HG03460 (cell line): ENCODE measurements at regions not wholly inside any gene's neighbourhood (a gene's known extent, or its start where the extent isn't known, plus 50 kb on each side); places are given as distances from the start of the nearest gene placed in this dataset.
"Not testable (repeated sequence)": the region's sequence is repeated elsewhere in the genome, so short reads cannot be mapped to it uniquely, and the experiment has no call there.

Source experiments
- ATAC-seq: cut with Tn5 transposase; IDR thresholded peaks from one replicate; pipeline ENCODE4 v1.9.1; 2021; ENCODE audit not compliant: unreplicated experiment

DNA sequence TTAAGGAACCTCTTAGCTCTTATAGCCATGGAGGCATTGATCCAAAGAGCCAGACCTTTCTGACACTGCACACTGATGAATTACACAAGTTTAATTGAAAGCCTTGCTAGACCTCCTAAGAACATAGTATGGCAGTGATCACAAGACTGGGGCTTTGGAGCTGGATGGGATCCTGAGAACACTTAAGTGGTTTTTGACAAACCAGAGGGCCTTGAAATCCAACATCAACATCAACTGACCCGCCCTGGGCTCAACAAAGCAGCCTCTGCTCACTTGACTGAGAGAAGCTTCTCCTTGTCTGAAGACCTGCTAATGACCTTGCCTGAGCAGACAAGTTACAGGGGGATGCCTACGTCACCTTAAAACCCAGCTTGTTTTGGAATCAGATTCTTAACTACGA, 257.6 kb downstream of the KLF13 start:
- ATAC-seq = no peak

DNA sequence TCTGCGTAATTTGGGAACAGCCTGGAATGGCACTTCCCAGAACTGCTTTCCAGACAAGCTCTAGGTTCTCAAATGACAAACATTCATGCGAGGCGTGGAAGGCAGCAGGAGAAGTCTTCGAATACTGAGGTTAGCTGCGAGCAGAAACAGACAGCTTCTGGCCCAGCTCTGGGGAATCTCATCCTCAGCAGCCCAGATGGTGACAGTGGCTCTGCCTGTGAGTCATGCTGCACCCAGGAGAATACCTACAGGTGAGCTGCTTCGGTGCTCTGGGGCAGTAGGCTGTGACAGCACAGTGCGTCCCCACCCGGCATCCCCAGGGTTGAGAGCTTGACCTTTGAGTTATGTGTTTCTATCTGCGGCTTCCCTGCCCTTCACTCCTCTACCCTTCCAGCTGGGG, 258.6 kb downstream of the KLF13 start:
- ATAC-seq = no peak

DNA sequence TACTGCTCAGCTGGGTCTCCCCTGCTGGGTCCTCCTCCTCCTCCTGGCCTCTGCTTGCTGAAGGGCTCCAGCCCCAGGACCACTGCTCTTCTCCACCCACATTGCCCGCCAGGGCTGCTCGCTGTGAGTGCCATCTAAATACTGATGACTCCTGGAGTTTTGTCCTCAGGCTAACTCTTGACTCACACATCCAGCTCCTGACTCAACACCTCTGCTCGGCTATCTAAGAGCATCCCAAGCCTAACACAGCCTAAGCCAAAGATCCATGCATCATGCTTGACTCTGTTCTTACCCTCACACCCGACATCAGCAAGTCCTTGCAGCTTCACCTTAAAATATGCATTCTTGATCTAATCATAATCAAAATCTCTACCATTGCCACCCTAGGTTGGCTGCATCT, 260.2 kb downstream of the KLF13 start:
- ATAC-seq = no peak

DNA sequence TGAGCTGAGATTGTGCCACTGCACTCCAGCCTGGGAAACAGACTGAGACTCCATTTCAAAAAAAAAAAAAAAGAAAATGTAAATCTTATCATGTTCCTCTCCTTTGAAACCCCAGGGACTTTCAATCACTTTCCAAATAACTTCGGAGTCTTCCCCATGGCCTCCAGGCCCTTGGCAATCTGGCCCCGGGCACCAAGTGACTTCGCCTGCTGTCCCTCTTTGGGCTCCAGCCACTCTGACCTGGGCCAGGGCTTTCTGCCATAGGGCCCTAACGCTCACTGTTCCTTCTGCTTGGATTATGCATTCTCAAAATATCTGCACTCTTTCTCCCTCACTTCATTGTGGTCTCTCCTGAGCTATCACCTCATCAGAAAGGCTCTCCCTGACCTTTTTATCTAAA, 260.9 kb downstream of the KLF13 start:
- no peak for ATAC-seq

DNA sequence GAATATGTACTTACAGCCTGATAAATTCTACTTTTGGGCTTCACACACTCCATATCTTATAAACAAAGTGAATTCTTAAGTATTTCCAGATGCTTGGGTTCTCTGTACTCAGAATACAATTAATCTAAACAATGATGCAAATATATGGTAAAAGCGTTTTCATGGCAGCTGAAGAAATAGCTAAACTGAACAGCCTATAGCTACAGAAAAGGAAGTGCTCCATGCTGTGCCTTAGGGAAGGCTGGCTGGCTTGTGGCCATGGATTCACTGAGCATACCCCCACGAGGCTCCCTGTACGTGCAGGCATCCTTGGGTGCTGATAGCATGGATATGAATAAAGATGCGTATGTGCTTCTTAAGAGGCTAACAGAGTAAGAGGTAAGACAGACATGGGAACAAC, 264.0 kb downstream of the KLF13 start:
- ATAC-seq = no peak

DNA sequence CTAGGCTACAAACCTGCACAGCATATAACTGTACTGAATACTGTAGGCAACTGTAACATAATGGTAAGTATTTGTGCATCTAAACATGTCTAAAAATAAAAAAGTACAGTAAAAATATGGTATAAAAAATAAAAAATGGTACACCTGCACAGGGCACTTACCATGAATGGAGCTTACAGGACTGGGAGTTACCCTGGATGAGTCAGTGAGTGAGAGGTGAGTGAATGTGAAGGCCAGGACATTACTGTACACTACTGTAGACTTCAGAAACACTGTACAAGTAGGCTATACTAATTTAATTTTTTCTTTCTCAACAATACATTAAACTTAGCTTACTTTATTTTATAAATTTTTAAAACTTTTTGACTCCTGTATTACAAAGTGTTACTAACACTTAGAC, 265.3 kb downstream of the KLF13 start:
- ATAC-seq = no peak

DNA sequence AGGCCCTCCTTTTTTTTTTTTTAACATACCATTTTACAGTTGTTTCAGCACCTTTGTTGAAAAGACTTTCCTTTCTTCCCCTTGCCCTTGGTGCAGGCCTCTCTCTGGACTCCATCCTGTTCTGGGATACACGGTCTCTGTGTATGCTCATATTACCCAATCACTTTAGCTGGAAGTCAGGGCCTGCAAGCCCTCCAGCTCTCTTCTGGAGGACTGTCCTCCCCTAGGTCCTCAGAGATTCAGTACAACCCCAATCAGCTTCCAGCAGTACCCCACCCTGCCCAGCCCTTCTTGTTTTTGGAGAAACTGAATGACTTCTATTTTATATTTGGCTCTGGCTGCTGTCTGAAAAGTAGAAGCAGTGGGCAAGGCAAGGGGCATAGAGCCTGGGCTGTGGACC, 270.8 kb downstream of the KLF13 start:
- ATAC-seq = no peak

DNA sequence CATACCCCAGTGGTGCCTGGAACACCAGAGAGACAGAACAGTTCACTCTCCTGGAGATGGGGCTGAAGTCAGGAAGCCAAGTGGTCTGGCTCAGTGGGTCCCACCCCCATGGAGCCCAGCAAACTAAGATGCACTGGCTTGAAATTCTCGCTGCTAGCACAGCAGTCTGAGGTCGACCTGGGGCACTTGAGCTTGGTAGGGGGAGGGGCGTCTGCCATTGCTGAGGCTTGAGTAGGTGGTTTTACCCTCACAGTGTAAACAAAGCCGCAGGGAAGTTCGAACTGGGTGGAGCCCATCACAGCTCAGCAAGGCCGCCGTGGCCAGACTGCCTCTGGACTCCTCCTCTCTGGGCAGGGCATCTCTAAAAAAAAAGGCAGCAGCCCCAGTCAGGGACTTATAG, 272.0 kb downstream of the KLF13 start:
- ATAC-seq = no peak

DNA sequence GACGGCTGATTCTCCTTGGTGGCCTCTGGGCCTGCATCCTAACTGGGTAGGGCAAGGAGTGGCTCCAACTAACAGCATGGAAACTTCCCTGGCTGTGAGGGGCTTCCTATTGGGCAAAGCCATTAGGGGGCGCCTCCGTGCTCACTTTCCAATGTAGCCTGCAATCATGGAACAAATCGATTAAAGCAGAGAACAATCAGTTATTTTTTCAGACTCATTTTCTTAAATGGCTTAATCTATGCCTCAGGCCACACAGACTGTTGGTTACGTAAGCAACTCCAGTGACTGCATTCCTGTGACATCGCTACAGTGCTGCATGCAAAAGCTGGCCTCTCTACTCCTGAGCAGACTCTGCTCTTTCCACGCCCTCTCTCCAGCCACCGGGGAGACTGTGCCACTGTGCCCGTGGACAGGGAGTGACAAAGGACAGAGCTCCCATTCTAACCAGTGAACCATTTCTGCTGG, 278.9 kb downstream of the KLF13 start:
- ATAC-seq = no peak

DNA sequence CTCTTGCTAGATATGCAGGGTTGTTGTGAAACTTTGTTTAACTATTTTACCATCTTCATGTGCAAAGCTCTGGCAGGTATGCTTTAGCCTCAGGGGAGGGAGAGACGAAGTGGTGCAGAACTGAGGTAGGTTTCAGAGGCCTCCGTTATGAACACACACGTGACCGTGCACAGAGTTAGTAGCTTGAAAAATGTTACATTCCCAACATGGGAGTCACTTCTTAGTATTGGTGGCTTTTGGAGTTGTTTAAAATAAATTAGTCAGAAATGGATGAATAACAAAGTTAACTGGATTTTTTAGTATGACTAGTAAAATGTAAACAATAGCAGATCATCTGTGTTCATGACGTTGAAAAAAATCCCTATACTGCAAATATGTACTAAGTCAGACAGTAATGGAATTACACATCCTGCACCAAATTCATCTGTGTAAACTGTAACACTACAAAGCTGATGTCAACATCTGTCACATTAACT, 279.6 kb downstream of the KLF13 start:
- ATAC-seq = no peak

DNA sequence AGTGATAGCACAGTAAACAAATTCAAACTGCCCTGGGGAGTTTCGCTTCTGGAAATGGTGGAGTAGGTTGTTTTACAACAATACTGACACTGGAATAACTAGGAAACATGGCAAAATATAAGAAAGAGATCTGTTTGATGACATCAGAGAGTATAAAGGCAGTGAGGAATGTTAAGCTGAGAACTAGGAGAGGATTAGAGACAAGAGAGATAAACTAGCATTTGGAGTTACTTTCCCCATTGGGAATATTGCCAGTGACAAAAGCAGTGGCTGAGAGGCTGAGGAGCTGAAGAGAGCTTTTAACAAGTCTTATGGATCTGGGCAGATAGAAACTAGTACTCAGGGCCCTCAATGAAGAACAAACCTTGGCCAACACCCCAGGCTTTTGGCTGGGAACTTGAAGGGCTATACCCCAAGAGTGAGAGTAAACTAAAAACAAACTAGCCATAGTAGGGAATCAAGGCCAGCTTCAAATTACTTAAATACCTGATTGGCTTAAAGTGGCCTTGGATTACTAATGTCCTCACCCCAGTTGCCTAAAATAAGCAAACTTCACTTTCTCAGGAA, 280.4 kb downstream of the KLF13 start:
- no peak for ATAC-seq

DNA sequence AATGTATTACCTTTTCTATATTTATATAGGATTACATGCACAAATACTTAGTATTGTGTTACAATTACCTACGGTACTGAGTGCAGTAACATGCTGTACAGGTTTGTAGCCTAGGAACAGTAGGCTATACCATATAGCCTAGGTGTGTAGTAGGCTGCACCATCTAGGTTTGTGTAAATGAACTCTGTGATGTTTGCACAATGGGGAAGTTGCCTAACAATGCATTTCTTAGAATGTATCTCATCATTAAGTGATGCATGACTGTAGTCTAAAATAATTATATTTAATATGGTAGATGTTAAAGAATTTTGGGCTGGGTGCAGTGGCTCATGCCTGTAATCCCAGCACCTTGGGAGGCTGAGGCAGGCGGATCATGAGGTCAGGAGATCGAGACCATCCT, 281.0 kb downstream of the KLF13 start:
- no peak for ATAC-seq

DNA sequence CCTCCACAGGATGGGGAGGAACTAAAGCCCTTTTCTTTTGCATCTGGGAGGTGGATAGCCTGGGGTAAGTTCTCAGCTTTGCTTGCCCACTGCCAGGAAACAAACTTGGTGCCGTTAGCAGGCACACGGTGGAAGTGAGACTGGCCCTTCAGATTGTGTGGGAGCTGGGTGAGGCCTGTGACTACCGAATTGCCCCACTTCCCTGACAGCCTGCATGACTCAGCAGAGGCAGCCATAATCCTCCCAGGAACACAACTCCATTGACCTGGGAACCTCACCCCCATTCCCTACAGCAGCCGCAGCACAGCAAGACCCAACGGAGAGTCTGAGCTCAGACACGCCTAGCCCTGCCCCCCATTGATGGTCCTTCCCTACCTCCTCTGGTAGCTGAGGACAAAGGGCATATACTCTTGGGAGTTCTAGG, 282.6 kb downstream of the KLF13 start:
- no peak for ATAC-seq

DNA sequence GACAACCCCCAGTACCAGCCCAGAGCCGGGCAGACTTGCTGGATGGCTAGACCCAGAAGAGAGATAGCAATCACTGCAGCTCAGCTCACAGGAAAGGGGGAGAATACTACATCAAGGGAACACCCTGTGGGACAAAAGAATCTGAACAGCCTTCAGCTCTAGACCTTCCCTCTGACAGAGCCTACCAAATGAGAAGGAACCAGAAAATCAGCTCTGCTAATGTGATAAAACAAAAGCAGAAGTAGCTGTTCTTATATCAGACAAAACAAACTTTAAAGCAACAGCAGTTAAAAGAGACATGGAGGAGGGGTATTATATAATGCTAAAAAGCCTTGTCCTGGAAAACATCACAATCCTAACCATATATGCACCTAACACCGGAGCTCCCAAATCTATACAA, 283.3 kb downstream of the KLF13 start:
- no peak for ATAC-seq

DNA sequence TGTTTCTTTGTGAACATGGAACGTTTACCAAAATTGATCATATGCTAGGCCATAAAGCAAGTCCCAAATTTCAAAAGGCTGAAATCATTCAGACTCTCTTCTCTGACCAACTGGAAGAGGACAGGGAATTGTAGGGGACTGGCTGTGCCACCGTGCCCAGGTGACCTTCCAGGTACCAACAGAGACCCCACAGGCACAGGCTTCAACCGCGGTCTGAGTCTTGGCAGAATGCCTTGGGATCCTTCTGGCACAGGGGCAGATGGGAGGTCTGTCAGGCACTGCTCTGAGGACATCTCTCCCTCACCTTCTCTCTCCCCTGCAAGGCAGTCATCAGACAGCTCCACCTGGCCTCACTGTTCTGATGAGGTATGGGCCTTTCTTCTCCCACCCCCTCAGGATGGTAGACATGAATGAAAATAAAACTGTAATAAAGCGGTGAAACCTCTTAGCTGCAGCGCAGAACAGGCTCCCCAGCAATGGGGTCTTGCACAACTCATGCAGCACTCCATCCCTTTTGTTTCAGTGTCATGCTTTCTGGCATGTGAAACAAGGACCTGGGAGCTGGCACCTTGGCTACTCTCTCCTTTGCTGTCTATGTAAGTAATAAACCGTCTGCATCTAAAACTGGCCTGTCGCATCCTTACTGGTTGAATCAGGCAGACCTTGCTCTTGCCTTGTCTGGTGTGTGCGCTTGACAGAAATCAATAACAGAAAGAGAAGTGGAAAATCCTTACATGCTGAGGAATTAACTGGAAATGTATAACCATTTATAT, 289.2 kb downstream of the KLF13 start:
- ATAC-seq = no peak

DNA sequence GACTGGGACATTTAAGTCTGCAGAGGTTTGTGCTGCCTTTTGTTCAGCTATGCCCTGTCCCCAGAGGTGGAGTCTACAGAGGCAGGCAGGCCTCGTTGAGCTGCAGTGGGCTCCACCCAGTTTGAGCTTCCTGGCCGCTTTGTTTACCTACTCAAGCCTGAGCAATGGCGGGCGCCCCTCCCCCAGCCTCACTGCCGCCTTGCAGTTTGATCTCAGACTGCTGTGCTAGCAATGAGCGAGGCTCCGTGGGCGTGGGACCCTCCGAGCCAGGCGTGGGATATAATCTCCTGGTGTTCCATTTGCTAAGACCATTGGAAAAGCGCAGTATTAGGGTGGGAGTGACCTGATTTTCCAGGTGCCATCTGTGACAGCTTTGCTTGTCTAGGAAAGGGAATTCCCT, 296.7 kb downstream of the KLF13 start:
- not testable (repeated sequence) for ATAC-seq

DNA sequence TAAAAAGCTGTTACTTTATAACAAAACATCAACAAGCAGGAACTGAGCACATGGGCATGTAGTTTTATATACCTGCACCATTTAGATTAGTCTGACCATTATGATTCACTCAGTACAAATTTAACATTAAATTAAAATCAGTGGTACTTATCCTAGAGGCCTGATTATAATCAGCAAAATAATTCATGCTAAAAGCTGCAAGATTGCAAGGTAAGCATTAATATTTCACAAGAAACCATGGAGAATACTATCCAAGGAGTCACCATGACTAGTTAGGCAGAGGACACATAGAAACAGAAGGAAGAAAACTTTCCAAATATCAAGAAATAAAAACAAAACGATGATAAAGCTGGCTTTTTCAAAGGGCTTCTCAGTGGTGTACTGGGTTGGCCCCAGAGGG, 297.5 kb downstream of the KLF13 start:
- not testable (repeated sequence) for ATAC-seq

DNA sequence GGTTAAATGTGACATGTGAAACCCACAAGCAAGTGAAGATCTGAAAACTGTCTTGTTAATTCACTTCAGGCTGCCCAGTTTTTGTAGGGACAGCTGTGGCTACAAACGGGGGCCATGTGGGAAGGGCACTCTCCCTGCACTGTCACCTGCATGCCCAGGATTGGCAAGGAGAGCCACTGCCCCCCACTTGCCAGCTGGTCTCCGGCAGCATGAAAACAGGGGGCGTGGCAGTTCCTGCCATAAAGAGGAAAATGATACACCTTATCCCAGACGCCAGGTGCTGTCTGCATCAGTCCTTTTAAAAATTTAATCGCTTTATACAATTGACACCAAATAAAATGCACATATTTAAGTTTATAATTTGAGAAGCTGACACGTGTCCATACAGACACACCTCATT, 309.1 kb downstream of the KLF13 start:
- not testable (repeated sequence) for ATAC-seq

DNA sequence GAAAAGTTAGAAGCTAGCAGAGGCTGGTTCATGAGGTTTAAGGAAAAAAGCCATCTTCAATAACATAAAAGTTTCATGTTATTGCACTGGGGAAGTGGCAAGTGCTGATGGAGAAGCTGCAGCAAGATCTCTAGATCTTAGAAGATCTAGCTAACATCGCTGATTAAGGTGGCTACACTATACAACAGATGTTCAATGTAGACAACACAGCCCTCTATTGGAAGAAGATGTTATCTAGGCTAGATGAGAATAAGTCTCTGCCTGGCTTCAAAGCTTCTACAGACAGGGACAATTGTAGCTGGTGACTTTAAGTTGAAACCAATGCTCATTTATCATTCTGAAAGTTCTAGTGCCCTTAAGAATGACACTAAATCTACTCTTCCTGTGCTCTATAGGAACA, 310.3 kb downstream of the KLF13 start:
- not testable (repeated sequence) for ATAC-seq

DNA sequence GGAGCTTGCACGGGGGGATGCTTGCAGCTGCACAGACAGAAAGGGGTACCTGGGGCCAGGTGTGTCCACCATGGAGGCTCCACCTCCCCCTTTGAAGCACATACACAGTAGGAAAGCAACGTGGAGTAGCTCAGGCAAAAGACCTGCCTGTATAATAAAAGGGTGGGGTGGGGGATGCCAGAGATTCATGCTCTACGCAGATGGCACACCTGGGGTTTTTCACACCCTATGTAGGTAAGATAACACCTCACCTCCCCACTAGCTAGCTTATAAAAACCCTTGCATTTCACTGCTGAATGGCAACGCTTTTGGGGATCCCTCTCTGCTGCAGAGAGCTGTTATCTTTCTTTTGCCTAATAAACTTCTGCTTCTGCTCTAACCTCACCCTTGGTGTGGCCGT, 317.3 kb downstream of the KLF13 start:
- not testable (repeated sequence) for ATAC-seq

DNA sequence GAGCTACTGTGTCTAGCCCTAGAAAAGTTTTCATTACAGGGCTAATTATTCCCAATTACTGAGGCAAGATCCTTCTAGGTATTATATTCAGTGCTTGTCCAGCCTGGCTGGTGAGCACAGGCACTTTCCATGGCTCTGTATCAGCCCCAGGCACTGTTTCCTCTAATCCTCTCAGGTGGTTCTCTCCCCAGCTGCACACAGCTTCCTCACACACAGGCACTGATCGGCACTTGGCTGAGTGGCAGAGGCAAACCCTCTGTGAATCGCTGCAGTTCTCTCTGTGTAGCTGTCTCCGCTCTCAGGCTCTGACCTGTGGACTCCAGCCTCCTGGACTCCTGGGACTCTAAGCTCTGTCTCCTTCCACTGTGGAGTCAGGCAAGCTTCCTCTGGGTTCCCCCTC, 318.1 kb downstream of the KLF13 start:
- ATAC-seq = not testable (repeated sequence)

DNA sequence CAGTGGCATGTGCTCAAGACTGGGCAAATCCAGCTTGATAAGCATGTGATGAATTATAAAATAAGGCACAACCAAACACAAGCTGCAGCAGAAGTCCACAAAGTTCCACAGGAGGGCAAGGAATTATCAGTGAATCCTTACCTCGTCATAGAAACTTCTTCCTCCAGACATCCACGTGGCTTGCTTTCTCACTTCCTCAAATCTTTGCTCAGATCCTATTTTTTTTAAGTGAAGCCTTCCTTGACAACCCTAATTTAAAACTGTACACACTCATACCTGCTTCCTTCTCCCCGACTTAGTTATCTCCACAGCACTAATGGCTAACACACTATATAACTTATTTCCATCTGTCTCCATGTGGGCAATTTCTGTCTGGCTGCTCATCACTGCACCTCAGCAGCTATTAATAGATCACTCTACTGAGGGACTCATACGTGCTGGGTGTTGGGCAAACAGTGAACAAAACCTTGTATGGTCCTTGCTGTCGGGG, 320.7 kb downstream of the KLF13 start:
- not testable (repeated sequence) for ATAC-seq
